ENCODE measurements at regions not wholly inside any gene's neighbourhood (a gene's known extent, or its start where the extent isn't known, plus 50 kb on each side); places are given as distances from the start of the nearest gene placed in this dataset.

DNA sequence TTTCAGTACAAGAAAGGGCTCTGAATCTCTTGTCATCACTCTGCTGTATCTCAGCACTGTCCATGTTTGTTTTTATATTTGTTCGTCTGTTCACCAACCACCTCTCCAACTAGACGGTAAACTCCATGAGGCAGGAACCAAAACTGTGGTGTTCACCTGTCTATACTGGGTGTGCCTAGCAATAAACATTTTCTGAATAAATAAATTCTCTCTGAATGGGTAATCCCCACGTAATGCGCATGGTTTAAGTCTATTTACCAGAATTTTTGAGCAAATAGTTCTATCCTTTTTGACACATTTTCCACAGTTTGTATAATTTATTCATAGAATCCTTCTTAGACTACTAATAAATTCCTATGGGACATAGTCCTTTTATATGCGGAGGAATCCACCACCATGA lies 400.6 kb upstream of the CFAP20DC start:
- DNase-seq (ENCODE audit: low spot score), result no peak

DNA sequence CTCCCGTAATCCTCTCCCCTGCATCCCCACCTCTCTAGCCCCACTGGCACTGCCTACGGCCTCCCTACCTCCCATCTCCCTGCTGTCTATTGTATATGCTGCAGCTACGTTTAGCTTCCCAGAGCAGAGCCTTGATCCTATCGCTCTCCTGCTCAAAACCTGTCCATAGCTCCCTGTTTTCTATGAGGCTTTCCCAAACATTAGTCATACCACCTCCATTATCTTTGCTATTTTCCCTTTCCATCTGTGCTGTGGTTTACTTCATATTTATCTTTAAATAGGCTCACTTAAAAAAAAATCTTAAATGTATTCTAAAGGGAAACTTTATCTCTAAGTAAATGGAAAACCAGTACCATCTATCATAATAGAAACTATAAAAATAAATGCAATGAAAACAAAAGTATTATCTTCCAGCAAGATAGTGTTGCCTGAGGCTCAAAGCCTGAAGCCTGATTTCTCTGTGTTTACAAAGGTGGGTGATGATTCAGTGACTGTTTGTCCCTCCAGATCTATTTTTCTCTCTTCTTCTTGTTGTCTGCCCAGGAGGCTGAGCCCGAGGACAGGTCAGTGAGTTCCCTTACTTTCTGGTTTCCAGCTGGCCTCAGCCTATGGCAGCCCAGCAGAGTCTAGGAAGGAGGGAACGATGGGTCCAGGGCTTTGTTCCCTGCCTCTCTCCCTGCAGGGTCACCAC lies 397.1 kb upstream of the CFAP20DC start:
- DNase-seq (ENCODE audit: low spot score), result no peak

DNA sequence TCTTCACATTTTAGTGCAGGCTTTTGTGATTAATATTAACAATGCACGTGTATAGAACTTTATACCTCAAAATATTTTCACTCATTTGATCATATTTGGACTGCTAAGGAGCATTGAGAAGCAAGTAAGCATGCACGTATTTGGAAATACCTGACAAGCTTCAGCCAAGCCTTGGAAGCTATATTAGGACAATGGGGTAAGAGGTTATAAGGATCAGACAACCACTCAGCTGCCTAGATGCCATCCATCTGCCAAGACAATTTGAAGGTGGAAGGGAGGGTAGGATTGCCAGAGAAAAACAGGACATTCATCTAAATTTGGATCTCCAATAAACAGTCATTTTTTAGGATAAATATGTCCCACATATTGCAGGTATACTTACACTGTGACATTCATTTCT lies 394.9 kb upstream of the CFAP20DC start:
- no peak for DNase-seq (ENCODE audit: low spot score)

DNA sequence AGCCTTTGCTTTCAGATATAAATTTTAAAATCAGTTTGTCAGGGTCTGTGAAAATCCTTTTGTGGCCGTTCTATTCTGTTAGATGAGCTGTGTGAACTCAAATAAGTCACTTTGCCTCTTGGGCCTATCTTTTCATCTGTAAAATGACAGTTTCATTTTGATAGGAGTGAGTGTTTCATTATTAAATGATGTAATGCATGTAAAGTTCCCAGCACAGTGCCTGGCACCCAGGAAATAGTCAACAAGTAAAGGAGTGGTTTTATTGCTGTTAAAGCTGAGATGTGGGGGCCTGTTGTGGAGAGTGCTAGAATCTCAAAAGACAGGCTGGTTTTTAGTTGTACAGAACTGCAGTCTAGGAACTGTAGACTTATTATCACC lies 394.5 kb upstream of the CFAP20DC start:
- no peak for DNase-seq (ENCODE audit: low spot score)

DNA sequence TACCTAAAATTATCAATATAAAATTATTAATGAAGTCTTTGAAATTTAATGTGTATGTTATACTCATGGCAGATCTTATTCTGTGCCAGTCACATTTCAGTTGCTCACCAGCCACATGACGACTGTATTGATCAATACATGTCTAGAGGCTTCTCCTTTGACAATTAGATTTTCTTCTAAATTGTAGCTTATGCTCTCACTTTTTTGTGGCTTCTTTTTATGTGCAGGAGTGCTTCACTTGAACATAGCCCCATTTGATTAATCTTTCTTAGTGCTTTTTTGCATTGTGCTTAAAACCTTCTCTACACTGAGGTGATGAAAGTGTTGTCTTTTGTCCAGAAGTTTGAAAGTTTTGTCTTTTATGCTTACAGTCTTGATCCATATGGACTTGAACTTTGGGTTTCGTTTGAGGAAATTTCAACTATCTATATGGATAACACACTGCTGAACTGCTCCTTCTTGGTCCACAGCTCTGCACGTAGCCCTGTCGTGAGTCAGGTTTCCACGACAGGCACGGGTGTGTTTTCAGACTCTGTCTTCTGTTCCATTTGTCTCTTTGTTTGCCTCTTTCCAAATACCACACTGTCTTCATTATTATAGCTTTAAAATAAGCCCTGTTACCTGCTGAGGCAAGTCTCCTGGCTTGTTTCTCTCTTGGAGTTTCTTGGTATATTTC lies 393.9 kb upstream of the CFAP20DC start:
- no peak for DNase-seq (ENCODE audit: low spot score)

DNA sequence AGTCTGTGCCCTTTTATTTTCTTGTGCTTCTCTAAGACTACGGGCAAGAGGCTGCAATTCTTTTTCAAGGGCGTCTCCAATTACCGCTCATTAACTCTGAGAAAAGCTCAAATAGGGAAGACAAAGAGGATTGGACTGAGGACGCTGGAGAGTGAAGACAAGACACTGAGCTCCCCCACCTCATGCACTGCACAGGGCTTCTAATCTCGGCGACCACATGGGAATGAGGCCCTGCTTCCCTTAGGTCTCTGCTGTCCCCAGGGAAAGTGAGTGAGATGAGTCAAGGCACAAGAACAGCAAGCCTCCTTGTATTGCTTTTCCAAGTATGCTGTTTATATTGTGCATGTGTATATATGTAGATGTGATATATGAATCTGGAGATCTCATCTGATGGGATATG lies 392.2 kb upstream of the CFAP20DC start:
- DNase-seq (ENCODE audit: low spot score), result no peak

DNA sequence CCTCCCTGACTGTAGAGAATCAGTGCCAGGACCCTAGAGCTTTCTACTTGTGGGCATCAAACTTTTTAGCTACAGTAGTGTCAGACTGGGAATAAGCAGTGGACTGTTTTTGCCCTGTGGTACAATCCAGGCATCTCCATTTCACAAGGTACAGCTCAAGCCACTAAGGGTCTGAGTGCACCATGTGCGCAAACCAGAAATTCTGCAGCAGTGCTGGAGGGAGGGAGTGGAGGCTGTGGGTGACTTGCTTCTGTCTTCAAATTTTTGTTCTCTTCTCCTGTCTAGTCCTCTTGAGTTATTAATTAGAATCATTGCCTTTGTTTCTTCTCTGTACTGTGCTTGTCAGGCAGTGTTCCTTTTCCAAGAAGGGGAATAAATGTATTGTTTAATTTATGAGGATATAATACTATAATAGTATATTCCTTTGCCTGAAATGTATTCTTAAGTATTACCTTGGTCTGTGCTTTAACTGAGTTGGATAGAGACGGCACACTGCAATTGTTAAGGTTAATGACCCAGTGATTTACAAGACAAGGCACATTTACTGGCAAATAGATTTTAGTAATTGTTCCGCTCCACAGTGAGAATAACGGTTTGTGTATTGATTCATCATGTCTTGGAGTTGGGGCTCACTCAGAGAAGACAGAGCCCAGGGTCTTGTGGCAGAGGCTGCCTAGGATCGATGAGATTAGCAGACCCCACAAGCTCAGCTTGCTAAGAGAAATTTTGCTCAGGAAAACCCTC lies 390.6 kb upstream of the CFAP20DC start:
- DNase-seq (ENCODE audit: low spot score), result no peak

DNA sequence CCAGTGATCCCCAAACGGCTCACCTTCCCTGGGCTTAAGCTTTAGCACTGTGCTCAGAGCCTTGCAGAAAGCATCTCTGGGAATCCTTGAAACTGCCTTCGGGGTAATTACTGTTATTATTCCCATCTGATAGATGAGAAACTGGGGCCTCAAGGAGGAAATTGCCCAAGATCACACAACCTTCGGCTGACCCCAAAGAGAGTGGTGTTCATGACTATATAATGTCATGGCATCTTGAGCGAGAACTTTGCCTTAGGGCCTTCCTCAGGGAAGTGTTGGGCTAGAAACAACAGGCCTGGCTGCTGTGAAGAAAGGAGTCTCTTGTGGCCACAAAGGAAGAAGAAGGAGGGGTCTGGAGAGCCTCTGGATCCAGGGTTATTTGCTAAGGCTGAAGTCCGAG lies 388.7 kb upstream of the CFAP20DC start:
- DNase-seq (ENCODE audit: low spot score), result no peak

DNA sequence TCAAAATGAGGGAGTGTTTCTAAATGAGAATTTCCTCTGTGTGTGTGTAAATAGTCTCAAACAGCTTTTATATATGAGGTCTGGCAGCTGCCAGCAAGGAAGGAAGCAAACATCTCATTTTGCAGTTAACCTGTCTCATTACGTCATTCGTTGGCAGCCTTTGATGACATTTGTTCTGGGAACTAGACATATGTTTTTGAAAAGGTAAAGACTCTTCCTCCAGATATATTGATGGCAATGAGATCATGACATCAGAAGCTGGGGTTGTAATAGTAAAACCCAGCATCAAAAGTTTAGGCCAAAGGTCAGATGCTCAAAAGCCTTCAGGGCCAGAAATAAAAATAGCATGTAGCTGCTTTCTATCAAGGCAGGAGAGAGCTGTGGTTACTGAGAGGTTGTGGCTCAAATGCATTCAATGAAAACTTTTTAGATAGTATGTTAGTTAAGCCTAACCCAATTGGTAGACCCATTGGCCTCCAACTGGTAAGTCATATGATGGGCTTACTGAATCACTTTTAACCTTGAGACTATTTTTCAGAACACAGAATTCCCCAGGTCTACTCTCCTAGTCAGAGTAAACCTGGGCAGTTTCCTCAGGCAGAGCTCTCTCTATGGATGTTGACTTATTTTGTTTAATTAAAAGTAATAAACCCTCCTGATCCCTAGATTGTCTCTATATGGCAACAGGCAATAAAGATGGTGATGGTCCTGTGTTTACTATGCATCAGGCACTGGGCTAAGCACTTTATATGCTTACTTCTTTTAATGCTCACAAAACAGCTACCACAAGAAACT lies 386.5 kb upstream of the CFAP20DC start:
- DNase-seq (ENCODE audit: low spot score), result no peak

DNA sequence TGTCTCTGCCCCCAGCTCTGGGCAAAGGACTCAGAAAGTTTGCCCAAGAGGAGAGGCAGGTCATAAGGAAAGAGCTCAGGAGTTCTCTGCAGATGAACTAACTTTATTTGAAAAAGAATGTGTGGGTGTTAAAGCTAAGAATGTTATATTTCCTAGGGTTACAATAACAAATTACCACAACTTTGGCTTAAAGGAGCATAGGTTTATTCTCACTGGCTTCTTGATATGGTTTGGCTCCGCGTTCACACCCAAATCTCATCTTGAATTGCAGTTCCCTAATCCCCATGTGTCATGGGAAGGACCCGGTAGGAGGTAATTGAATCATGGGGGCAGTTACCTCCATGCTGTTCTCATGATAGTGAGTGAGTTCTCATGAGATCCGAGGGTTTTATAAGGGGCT lies 383.7 kb upstream of the CFAP20DC start:
- no peak for DNase-seq (ENCODE audit: low spot score)

DNA sequence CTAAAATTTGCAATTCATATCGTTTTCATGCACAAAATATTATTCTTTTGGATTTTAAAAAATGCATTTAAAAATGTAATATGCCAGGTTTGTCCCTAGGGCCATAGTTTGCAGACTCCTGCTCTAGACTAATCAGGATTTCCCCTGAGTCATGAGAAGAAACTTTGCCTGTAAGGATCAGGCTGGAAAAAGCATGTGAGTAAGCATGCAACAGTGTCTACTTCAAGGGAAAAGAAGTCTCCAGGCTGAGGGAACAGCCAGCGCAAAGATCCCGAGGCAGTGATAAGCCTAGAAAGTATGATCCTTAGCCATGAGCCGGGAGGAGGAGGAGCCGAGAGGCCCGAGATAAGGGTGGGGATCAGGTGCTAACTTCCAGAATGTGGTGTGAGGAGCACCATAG lies 382.8 kb upstream of the CFAP20DC start:
- DNase-seq (ENCODE audit: low spot score), result no peak

DNA sequence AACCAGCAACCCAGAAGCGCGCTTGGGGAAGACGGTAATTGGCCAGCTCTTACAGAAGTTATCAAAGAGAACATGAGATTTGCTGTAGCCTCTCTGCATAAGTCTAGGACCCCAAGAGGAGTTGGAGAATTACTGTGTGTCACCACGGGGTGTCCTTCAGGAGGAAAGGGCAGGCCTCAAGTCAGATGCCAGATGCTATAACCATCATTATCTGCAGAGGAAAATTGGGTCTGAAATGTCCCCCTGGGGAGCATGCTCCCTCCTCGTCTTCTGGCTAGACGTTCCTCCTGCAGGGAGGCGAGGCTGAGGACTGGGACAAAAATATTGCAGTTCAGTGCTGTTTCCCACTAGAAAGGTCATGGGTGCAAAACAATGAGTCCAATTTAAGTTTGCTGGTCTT lies 380.5 kb upstream of the CFAP20DC start:
- DNase-seq (ENCODE audit: low spot score), result no peak

DNA sequence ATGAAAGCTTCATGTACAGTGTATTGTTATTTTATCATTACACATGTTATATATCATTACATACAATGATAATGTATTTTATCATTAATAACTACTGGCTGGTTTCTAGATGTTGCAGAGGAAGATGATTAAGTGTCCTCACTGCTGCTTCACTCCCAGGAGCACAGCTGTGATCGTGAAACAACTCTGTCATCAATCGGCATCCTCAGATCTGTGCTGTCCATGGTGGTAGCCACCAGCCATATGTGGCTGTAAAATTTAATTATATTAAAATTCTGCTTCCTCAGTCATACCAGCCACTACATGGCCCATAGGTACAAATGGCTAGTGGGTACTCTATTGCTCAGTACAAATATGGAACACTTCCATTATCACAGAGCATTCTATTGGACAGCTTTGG lies 379.4 kb upstream of the CFAP20DC start:
- no peak for DNase-seq (ENCODE audit: low spot score)

DNA sequence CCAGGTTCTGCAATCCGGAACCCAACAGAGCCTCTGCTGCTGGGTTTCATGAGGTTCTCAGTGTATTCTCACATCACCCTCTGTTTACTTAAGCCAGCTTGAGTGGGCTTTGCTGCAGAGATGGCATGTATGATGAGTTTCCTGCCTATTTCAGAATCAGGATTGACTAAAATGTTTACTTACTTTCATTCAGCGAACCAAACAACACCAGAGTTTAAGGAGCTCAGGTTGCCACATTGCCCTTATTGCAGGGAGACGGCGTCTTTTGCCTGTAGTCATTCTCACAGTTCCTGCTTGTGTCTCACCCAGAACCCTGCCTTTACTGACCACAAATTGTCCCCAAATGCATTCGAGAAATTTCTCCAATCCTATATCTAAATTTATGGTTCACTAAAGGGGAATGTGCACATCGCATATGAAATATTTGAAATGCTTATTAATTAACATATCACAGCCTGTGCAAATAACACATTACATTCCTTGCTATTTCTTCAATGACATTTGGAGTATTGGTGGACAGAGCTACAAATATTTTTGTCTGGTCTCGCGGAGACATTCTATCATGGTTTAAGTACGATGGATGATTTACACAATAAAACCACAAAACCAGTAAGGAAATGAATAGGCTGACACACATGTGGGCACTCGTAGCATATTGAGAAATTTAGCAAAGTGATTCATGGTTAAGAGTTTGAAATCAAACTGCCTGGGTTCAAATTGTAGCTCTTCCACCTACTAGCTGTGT lies 377.2 kb upstream of the CFAP20DC start:
- DNase-seq (ENCODE audit: low spot score), result no peak

DNA sequence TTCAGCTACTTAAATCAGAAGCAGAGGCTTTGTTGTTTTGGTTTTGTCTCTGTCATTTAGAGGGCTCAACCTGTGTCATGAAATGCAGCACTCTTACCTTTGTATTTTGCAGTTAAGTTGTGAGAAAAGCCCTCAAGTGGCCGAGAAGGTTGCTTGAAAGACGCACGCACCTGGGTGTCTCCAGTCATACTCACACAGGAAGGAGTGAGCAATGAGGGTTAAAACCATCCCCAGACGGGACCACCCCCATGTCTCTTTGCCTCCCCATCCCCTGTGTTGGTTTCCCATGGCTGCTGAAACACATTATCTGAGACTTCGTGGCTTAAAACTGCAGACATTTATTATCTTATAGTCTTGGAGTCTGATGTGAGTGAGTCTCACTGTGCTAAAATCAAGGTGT lies 376.1 kb upstream of the CFAP20DC start:
- no peak for DNase-seq (ENCODE audit: low spot score)

DNA sequence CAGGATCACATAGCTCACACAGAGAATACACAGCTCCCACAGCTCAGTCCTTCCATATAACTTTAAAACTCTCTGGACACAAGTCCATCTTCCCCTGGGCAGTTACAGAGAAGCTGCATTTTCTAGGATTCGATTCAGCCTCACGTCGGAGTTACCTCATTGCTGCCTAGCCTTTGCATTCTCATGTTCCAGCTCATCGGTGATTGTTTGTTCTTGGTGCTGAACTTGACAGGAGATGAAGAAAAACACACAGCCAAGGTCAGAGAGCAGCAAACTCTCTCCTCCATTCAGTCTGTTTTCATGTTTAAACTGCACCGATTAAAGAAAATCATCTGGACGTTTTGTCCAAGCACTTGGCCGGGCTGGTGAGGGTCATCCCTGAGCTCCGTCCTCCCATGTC lies 375.5 kb upstream of the CFAP20DC start:
- DNase-seq (ENCODE audit: low spot score), result peak; percentile 42

DNA sequence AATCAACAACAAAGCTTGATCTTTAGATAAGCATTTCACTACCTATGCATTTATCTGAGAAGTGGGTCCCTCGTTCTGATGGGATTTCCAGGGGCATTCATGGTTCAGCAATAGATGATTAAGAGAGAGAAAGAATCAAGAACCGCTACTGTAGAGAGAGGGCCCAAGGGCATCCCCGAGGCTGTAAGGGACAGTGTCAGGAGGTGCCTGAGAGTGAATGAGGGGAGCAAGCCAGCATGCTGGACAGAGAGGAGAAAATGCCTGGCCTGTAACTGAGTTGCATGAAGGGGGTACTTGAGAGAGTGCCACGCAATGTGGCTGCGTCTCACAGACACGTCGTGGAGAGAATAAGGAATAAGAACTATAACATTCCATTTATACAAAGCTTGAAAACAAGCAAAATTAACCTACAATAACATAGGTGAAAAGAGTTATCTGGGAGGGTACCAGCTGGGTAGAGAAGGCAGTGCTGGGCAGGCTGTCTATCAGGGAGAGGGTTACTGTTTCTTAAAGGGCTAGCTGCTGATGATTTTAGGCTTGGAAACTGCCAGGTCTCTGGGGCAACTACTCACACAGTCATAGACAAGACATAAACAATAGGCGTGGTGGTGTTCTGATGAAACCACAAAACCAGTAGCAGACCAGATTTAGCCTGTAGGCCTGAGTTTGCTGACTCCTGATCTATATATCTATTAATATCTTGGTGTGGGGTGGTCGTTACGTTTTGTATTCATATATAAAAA lies 374.6 kb upstream of the CFAP20DC start:
- no peak for DNase-seq (ENCODE audit: low spot score)

DNA sequence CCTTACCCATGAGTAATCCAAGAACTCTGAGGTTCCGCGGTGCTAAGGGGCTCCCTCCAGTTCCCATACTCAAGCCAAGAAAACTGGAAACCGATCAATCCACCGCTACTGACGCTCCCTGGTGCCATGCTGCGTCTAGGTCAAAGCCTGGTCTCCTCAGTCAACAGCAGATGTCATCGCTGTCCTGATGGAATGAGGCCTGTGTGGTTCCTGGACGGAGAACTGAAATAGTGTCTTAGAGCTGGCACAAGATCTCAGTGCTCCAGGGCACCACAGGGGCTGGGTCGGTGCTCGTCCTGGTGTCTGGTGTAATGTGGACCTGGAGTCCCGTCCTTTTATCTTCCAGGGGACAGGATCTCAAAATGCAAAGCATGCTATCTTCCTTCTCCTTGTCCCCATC lies 373.9 kb upstream of the CFAP20DC start:
- DNase-seq (ENCODE audit: low spot score), result no peak

DNA sequence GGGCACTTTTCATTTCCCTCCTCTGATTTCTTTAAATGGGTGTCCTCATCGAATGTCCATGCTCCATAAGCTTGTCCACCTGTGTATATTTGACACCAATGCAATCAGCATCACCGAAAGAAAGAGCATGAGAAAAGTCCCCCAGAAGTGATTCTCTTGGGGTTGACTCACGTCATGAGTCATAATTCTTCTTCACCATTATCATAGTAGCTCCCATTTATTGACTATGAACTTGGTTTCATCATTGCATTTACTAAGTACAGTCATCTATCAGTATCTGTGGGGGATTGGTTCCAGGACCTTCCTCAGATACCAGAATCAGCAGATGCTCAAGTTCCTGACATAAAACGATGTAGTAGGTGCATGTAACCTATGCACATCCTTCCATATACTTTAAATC lies 372.5 kb upstream of the CFAP20DC start:
- DNase-seq (ENCODE audit: low spot score), result no peak

DNA sequence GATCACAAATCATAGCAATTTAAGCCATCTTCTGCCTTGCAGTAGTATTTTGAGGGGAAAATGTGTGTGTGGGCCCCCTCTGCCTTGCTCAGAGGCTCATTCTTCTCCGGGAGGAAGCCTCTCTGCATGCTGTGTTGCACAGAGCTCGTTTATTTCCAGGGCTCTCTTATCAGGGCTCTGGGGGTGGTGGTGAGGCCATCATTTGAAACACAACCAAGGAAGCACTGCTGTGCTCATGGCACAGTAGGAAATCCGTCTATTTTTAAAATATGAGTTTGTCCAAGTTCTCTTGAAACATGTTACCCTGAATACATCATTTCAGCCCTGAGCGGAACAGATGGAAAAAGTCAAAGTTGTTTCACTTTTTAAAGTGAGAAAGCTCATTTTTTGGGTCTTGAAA lies 369.0 kb upstream of the CFAP20DC start:
- DNase-seq (ENCODE audit: low spot score), result no peak

DNA sequence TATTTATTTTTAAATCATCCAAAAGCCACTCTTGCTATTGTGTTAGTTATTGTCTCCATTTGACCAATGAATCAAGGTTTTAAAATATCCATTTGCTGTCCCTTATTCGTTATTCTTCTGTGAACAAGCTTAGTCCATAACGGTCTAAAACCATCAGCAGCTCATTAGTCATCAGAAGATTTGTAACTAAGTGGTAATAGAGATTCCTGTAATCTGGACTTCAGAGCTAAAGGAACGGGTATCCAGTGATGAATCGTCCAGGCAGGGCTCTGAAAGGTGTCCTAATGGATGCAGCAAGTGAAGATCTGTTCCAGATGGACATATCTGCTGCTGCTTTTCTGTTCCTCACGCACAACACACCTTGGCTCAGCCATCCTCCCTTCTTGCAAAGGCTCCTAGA lies 362.7 kb upstream of the CFAP20DC start:
- DNase-seq (ENCODE audit: low spot score), result no peak
